Erythroblast (primary cell): ENCODE measurements at regions not wholly inside any gene's neighbourhood (a gene's known extent, or its start where the extent isn't known, plus 50 kb on each side); places are given as distances from the start of the nearest gene placed in this dataset.
"Not testable (repeated sequence)": the region's sequence is repeated elsewhere in the genome, so short reads cannot be mapped to it uniquely, and the experiment has no call there.

Experiments used
- DNase-seq, 2 experiments: peaks; one replicate each; lab custom pipeline; 2025; lab: John Stamatoyannopoulos, UW
- GATA1 ChIP-seq: IDR thresholded peaks from 2 replicates; pipeline ENCODE4 v1.6.1; 2011; ENCODE audit warnings: low read depth, mild to moderate bottlenecking, control low read depth, low read length, moderate library complexity
- POLR2A ChIP-seq: IDR thresholded peaks from 2 replicates; pipeline ENCODE4 v1.6.1; 2011; ENCODE audit warnings: mild to moderate bottlenecking, low read length

DNA sequence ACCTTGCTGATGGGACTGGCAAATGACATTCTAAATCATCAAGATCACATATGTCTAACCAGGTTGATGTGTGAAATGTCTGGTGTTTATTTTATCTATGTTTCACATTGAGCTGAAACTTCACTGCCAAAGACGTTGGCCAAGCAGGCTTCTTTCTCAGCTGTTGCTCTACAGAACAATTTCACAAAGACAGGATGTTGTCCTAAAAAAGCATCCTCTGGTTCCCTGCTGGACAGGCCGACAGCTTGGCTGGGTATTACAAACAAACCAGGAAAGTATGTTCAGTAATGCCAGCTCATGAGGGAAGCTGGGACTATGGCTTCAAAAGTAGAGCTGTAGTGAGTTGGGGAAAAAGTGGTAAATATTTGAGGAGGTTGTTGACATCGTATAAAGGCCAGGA lies 179.4 kb downstream of the FAM43A start:
- DNase-seq: no peak
- TF ChIP-seq GATA1 (no peak), POLR2A (no peak)

DNA sequence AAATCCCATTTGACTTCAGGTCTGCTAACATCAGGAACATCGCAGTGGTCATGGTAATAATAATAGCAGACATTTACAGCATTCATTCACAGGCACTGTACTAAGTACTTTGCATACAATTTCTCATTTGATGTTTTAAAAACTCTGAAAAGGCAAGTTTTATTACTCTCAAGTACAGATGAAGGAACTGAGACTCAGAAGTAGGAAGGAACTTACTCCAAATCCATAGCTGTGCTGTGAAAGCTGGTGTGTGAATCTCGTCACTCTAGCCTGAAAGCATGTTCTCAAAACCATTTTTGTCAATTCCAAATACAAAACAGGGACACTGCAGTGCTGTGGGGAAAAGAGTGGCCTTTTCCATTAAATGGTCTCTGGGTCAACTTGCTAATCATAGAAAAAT lies 179.9 kb downstream of the FAM43A start:
- no peak for DNase-seq
- TF ChIP-seq GATA1 (no peak), POLR2A (no peak)

DNA sequence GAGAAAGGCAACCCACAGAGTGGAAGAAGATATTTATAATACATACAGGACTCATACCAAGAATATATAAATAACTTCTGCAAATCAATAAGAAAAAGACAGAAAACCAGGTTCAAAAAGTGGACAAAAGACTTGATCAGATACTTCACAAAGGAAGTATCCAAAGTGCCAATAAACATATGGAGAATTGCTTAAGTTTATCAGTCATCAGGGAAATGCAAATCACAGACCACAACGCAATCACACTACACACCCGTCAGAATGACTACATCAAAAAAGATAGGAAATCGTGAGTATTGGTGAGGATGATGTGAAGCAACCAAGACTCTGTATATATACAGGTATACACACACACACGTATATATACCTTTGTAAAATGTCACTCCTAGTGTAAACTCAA lies 180.6 kb downstream of the FAM43A start:
- DNase-seq: no peak
- no peak for TF ChIP-seq POLR2A
- TF ChIP-seq GATA1: no peak

DNA sequence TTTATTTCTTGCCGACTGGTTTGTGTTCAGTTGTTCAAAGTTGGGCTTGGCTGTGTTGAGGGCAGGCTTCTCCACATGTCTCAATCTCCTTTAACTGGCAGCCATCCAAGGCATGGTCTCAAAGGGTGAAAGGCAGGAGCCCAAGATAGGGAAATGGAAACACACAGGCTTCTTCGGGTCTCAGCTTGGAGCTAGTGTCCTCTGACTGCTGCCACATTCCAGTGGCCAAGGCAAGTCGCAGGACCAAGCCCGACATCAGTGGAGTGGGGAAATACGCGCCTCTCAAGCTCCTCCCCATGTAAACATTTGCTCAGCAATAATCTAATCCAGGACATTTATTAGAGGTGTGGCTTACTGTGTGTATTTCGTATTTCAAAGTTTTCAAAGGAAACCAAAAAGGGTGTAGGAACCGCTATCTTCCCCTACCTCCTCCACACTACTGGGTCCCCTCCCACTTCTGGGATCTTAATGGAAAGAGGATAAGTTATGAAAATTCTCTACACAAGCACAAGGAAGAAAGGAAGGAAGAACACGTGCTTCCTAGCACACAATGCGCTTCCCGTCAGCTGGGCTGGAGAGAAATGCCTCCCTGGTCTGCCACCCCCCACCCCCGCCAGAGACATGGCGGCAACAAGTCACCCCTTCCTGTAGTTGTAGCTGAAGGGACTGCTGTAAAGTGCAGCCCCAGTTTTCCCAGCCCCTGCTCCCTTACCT lies 181.7 kb downstream of the FAM43A start:
- TF ChIP-seq GATA1 (no peak), POLR2A (no peak)
- no peak for DNase-seq

DNA sequence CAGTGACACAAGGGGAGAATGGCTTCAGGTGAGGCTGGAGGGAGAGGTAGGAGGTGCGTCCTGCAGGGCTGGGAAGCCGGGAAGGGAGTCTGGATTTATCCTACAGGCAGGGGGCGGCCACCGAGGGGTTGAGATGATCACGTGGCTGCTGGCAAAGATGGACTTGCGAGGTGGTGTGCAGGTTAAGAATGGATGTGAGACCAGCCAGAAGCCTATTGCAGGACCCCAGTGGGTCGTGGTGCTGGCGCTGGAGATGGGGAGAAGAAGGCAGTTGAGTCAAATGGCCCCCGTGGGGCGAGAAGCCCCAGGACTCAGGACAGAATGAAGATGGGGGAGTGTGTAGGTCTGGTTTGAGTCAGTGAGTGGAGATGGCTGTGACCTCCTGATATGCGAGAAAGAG lies 183.1 kb downstream of the FAM43A start:
- TF ChIP-seq GATA1: no peak
- no peak for TF ChIP-seq POLR2A
- no peak for DNase-seq

DNA sequence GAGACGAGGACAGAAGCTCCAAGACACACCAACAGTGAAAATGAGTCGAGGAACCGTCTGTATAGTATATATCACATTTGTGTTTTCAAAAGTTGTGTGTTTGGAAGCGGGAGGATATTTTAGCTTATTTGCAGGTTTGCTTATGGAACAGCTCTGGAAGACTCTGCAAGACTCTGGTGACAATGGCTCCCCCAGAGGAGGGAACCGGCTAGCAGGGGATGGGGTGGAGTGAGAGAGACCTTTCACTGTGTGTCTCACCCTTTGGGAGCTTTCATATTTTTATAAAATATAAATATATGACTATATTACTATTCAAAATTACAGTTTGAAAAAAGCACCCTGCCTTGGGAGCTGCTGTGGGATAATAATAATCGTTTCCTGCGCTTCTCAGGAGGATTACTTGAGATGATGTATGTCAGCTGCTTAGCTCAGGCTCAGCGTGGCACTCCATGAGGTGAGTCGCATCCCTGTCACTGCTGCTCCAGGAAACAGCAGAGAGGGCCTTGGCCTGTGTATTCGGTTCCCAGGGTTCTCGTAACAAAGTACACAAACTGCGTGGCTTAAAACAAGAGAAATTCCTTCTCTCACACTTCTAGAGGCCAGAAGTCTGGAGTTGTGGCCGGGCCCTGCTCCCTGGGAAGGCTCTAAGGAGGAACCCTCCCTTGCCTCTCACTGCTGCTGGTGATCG lies 183.9 kb downstream of the FAM43A start:
- TF ChIP-seq POLR2A: no peak
- no peak for TF ChIP-seq GATA1
- no peak for DNase-seq

DNA sequence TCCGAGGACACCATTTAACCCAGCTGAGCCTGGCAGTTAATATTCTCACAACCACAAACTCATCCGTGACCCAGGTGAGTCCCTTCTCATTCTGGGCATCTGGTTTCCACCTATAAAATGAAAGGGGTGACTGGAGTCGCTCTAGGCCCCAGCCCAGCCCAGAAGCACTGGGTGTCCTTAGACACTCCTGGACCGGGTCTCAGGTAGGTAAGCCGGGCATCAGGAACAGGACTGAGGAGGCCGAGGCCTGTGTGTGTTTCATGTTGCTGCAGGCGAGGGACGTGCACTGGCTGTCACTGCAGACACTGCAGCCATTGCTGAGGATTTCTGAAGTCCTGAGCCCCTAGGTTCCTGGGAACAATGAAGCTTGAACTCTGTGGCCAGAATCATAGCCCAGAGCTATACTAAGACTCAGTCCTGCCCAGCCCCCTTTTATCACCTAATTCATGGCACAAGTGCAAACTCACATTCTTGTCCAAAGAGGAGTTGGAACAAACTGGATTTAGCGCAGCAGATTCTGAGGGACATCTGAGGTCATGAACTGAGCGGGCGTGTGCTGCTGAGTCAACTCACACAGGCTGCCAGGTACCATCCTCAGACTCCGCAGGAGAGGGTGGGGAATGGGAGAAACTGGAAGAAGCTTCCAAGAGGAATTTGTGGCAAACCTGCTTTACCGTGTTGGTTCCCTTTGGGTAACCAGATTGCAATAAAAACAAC lies 184.9 kb downstream of the FAM43A start:
- TF ChIP-seq GATA1 (no peak), POLR2A (no peak)
- no peak for DNase-seq

DNA sequence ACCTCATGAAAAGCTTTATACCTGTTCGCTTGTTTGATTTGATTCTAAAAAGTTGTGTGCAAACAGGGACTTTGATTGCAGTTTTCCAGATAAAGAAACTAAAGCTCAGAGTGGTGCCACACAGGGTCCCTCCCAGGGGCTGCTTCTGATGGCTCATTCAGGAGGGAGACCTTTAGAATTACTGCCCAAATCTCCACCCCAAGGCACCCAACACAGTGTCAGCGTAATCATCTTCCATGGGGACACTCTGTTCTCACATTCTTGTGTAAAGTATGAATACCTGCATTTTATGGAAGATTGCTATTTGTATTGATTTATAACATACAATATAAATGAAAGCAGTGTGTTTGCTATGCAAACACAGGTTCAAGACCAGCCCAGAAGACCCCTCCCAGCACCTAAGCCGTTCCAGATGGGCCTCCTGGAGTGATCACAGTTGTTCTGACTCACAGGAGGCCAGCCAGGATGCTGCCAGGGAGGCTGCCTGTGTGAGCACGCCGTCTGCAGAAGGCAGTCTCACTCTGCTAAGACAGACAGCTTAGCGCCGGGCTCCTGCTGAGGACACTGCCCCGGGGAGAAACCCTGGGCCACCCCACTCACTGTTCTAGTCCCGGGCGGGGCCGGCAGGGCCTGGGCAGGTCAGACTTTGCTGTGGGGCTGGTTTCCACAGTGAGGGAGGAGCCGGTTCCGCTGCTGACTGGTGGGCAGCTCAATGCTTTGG lies 185.6 kb downstream of the FAM43A start:
- TF ChIP-seq POLR2A (no peak), GATA1 (no peak)
- no peak for DNase-seq

DNA sequence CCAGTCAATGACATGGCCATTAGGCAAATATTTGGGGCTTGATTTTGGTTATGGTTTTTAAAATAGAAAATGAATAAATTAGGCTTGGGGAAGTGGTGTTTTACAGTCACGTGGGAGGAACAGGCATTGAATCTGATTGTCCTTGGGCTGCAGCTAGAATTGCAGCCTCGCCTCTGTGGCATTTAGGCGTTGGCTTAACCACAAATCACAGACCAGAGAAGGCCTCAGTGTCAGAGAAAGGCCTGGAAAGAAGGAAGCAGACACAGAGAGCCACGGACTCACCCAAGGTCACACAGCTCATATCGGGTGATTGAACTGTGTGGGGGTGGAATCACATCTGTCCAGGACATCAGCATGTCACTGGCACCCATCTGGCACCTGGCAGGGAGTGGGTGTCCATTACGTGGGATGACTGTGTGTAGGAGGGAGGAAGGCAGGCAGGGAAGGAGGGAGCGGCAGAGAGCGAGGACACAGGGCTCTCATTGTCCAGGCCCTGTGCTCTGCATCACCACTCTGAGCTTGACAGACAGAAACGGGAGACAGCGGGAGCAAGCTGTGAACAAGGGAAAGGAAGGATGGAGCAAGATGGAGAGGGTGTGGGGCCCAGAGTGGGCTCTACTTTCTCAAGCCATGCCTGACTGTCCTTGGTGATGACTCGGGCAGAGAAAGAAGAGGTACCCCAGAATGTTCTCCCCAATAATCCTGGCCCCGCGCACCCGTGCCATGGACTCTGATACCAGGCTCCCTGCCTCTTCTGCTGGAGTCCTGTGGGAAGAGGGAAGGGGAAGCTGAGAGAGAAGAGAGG lies 186.4 kb downstream of the FAM43A start:
- no peak for DNase-seq
- no peak for TF ChIP-seq POLR2A
- no peak for TF ChIP-seq GATA1

DNA sequence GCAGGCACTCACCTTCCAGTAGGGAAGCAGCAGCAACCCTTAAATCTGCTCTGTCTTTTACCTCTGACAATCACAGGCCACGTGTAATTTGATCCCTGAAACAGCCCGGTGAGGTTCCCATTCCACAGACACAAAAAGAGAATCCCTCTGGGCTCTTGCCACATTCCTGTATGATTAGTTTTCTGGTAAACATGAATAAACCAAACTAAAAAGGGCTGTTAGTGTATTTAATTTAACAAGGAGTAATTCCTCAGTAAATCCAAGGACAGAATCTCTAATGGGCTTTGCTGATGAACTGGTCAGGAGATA lies 186.9 kb downstream of the FAM43A start:
- DNase-seq: no peak
- TF ChIP-seq GATA1 (no peak), POLR2A (no peak)

DNA sequence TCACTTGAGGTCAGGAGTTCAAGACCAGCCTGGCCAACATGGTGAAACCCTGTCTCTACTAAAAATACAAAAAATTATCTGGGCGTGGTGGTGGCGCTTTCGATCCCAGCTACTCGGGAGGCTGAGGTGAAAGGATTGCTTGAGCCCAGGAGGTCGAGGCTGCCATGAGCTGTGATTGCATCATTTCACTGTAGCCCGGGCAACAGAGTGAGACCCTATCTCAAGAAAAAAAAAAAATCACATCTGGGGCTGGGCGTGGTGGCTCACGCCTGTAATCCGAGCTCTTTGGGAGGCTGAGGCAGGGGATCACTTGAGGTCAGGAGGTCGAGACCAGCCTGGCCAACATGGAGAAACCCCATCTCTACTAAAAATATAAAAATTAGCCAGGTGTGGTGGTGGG lies 187.8 kb downstream of the FAM43A start:
- DNase-seq: not testable (repeated sequence)

DNA sequence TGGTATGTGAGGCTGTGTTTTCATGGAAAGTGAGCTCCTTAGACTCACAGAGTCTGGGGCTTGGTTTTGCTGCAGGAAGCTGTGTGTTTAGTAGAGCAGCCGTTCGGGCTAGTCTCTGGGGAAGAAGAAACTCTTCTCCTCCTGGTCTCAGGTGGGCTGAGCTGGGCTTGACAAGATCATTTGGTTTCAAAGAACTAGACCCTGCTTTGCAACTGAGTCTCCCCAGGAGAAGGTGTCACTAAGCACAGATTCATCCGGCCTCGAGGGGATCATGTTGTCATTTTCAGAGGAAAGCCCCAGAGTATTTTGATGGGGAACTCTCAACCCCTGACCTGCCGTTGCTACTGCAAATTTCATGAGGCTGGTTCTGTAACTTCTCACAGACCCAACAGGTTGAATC lies 188.5 kb downstream of the FAM43A start:
- DNase-seq: no peak
- TF ChIP-seq POLR2A (no peak), GATA1 (no peak)

DNA sequence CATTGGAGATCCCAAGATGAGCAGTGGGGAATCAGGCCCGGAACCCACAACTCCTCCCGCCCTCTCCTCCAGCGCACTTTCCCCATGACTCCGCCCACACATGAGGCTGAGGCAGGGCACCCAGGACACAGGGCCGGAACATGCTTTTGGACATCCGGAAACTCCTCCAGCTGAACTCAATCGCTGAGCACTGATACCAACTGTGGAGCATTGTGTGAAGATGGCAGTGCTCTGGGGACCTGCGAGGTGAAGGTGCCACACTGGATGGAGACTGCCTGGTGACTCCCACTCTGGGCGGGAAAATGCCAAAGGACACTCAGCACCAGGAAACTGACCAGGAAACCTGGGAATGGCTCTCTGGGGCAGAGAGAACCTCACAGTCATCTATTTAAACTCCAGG lies 189.1 kb downstream of the FAM43A start:
- TF ChIP-seq GATA1 (no peak), POLR2A (no peak)
- no peak for DNase-seq
